ENCODE measurements at regions not wholly inside any gene's neighbourhood (a gene's known extent, or its start where the extent isn't known, plus 50 kb on each side); places are given as distances from the start of the nearest gene placed in this dataset.

- DNase-seq (ENCODE audit: extremely low spot score): no peak
- no peaks in the 10 kb centered on the region for H3K9me3 ChIP-seq
- intact Hi-C loops (cut with DNase I): no loop called here
- no peaks in the 10 kb centered on the region for H3K27me3 ChIP-seq
- H3K4me1 ChIP-seq: no peaks in the 10 kb centered on the region
- TF ChIP-seq EP300 (IDR thresholded peaks at IDR 0.05) (no peak), POLR2A (IDR thresholded peaks at IDR 0.05; ENCODE audit: low read depth) (no peak), POLR2AphosphoS5 (IDR thresholded peaks at IDR 0.05) (no peak)
- TF ChIP-seq, protein P1, sequence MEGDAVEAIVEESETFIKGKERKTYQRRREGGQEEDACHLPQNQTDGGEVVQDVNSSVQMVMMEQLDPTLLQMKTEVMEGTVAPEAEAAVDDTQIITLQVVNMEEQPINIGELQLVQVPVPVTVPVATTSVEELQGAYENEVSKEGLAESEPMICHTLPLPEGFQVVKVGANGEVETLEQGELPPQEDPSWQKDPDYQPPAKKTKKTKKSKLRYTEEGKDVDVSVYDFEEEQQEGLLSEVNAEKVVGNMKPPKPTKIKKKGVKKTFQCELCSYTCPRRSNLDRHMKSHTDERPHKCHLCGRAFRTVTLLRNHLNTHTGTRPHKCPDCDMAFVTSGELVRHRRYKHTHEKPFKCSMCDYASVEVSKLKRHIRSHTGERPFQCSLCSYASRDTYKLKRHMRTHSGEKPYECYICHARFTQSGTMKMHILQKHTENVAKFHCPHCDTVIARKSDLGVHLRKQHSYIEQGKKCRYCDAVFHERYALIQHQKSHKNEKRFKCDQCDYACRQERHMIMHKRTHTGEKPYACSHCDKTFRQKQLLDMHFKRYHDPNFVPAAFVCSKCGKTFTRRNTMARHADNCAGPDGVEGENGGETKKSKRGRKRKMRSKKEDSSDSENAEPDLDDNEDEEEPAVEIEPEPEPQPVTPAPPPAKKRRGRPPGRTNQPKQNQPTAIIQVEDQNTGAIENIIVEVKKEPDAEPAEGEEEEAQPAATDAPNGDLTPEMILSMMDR (IDR thresholded peaks at IDR 0.05): no peak
- H3K4me3 ChIP-seq: no peak overlapping the region
- H3K27ac ChIP-seq (replicated peaks in 1 of 4): no peak overlapping the region
- H3K36me3 ChIP-seq: no peaks in the 10 kb centered on the region
- 74% methylated on average over 7 of the region's 7 CpGs for WGBS
Observed at GRCh38 chr13:79915114-79915811, 425.7 kb downstream of the SPRY2 start.

- Histone ChIP-seq H3K9me3 (no peaks in the 10 kb centered on the region), H3K27ac (replicated peaks in 1 of 4) (no peak overlapping the region), H3K36me3 (no peaks in the 10 kb centered on the region), H3K4me3 (no peak overlapping the region), H3K4me1 (no peaks in the 10 kb centered on the region), H3K27me3 (no peaks in the 10 kb centered on the region)
- DNase-seq (ENCODE audit: extremely low spot score): no peak
- intact Hi-C loops (cut with DNase I): no loop called here
- TF ChIP-seq POLR2A (IDR thresholded peaks at IDR 0.05; ENCODE audit: low read depth): no peak
- no peak for TF ChIP-seq EP300 (IDR thresholded peaks at IDR 0.05)
- TF ChIP-seq, protein P1 (IDR thresholded peaks at IDR 0.05): no peak
- no peak for TF ChIP-seq POLR2AphosphoS5 (IDR thresholded peaks at IDR 0.05)
- WGBS: 100% methylated on average over 1 of the region's 1 CpG
Observed at GRCh38 chr13:79913141-79913827, 427.6 kb downstream of the SPRY2 start.

DNA sequence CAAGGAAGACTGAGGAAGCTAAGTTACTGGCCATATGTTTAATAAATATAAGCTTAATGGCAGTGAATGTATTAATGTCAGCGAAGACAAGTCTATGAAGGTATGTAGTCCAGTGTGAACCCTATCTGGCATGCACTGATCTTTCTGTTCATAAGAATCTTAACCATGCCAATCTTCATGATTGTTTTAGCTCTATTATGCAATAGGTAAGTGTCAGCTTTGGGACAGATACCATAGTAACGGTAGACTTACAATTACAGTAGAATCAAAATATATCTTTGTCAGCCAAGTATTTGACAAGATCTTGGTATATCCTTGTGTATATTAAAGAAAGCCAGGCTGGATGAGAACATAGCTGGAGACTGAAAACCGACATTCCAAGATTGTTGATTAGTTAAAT, 428.5 kb downstream of the SPRY2 start:
- WGBS: 87% methylated on average over 3 of the region's 3 CpGs
- H3K4me3 ChIP-seq: no peak overlapping the region
- no peak for DNase-seq (ENCODE audit: extremely low spot score)
- TF ChIP-seq EP300 (IDR thresholded peaks at IDR 0.05) (no peak), POLR2AphosphoS5 (IDR thresholded peaks at IDR 0.05) (no peak), POLR2A (IDR thresholded peaks at IDR 0.05; ENCODE audit: low read depth) (no peak)
- TF ChIP-seq, protein P1 (IDR thresholded peaks at IDR 0.05): no peak
- no peaks in the 10 kb centered on the region for H3K36me3 ChIP-seq
- H3K9me3 ChIP-seq: no peaks in the 10 kb centered on the region
- H3K4me1 ChIP-seq: no peaks in the 10 kb centered on the region
- no peaks in the 10 kb centered on the region for H3K27me3 ChIP-seq
- intact Hi-C loops (cut with DNase I): no loop called here
- no peak overlapping the region for H3K27ac ChIP-seq (replicated peaks in 1 of 4)

DNA sequence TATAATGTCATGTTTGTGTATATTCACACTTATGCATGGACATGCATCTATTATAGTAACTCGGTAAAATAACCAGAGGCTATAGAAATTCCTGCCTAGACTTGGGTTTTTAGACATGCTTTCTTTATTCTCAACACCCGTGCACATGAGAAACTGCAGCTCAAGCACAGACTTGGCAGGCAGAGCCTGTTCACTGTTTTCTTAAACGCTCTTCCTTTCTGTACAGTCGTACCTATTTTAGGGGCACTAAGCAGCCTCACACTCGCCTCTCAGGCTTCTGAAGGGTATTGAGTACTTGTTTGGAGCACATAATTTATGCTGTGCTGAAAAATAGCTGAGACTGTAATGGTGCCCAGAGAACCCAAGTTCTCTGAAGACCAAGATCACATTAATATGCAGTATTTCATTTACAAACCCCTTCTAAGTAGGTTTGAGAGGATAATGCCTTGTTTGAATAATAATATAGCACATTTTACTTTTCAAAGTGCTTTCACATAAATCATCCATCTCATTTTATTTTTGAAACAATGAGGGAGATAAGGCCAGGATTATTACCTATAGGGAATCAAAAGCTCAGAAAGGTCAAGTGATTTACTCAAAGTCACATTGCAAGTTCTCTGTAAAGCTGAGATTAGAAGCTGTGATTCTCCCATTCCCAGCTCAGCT, 429.9 kb downstream of the SPRY2 start:
- intact Hi-C loops (cut with DNase I): no loop called here
- no peak overlapping the region for H3K4me3 ChIP-seq
- no peak for TF ChIP-seq EP300 (IDR thresholded peaks at IDR 0.05)
- no peak for TF ChIP-seq POLR2AphosphoS5 (IDR thresholded peaks at IDR 0.05)
- no peak for TF ChIP-seq POLR2A (IDR thresholded peaks at IDR 0.05; ENCODE audit: low read depth)
- TF ChIP-seq, protein P1 (IDR thresholded peaks at IDR 0.05): no peak
- H3K4me1 ChIP-seq: no peaks in the 10 kb centered on the region
- H3K36me3 ChIP-seq: no peaks in the 10 kb centered on the region
- DNase-seq (ENCODE audit: extremely low spot score): no peak
- H3K9me3 ChIP-seq: no peaks in the 10 kb centered on the region
- no peak overlapping the region for H3K27ac ChIP-seq (replicated peaks in 1 of 4)
- H3K27me3 ChIP-seq: no peaks in the 10 kb centered on the region
- 54% methylated on average over 5 of the region's 5 CpGs for WGBS

All from esophagus muscularis mucosa (tissue), 4 donors.